GM12878 (cell line): ENCODE measurements at regions not wholly inside any gene's neighbourhood (a gene's known extent, or its start where the extent isn't known, plus 50 kb on each side); places are given as distances from the start of the nearest gene placed in this dataset.

Experiments used
- ATAC-seq: fragments of 200-7000 bp; cut with Tn5 transposase; 3 replicates; pipeline ENCODE4 v1.9.1; 2020; ENCODE audit warnings: mild to moderate bottlenecking, moderate library complexity
- BruUV-seq: library from RNA; stranded (reverse); fragments of 400-500 nt; replicated peaks from 2 replicates; lab custom pipeline; 2021; lab: Mats Ljungman, UMichigan
- CTCF ChIA-PET: fragments of 300-600 bp; sonication (Branson Sonifier 250); formaldehyde crosslinking; extraction: SDS; loops from one replicate; lab custom pipeline; 2021; ENCODE audit warnings: inconsistent platforms; lab: Yijun Ruan, JAX
- POLR2A ChIA-PET: fragments of 350-600 bp; formaldehyde crosslinking; extraction: SDS; loops from one replicate; lab custom pipeline; 2021; ENCODE audit warnings: inconsistent platforms; lab: Charles Lee
- RAD21 ChIA-PET: fragments of 300-600 bp; sonication (Branson Sonifier 250); formaldehyde crosslinking; loops from one replicate; lab custom pipeline; 2023; ENCODE audit warnings: antibody characterized with exemption; ENCODE audit not compliant: unreplicated experiment; lab: Charles Lee
- SMC1A ChIA-PET: fragments of 300-600 bp; sonication (Branson Sonifier 250); formaldehyde crosslinking; loops from one replicate; lab custom pipeline; 2023; ENCODE audit not compliant: unreplicated experiment, uncharacterized antibody; lab: Charles Lee
- DNase-seq: peaks from one replicate; pipeline ENCODE4 v3.0.0-alpha.2; 2011; ENCODE audit warnings: low read depth, low spot score
- FAIRE-seq: peaks from 3 replicates; lab custom pipeline; 2011; peaks lifted over from hg19 to GRCh38; lab: Jason Lieb, UNC
- H2AFZ ChIP-seq: 2 replicates; pipeline ENCODE4 v1.6.0; 2011; ENCODE audit warnings: low read depth, low read length, control low read depth; ENCODE audit not compliant: control insufficient read depth
- H3K27ac ChIP-seq: 2 replicates; pipeline ENCODE4 v1.5.1; 2011; ENCODE audit warnings: control low read depth; ENCODE audit not compliant: control insufficient read depth, insufficient read depth
- H3K27me3 ChIP-seq, 2 experiments: replicated peaks in 1 of 2; 2 replicates each; pipeline versions ENCODE4 v1.6.0 to v1.6.1; 2011; ENCODE audit warnings: low read length in 1 of 2; ENCODE audit not compliant: control insufficient read depth in 2 of 2, insufficient read depth in 2 of 2
- H3K36me3 ChIP-seq, 2 experiments: 2 replicates each; pipeline ENCODE4 v1.5.1; 2011; ENCODE audit warnings: low read length in 1 of 2; ENCODE audit not compliant: control insufficient read depth in 2 of 2, insufficient read depth in 2 of 2
- H3K4me1 ChIP-seq: 2 replicates; pipeline ENCODE4 v1.6.1; 2011; ENCODE audit warnings: mild to moderate bottlenecking, low read length, moderate library complexity, mixed read lengths; ENCODE audit not compliant: control insufficient read depth, insufficient read depth
- H3K4me2 ChIP-seq: 2 replicates; pipeline ENCODE4 v1.6.0; 2011; ENCODE audit warnings: control low read depth; ENCODE audit not compliant: control insufficient read depth, insufficient read depth
- H3K4me3 ChIP-seq: fragments of 200-600 bp; sonication (generic); 2 replicates; pipeline ENCODE4 v1.5.1; 2016
- H3K79me2 ChIP-seq: 2 replicates; pipeline ENCODE4 v1.6.0; 2011; ENCODE audit warnings: low read length; ENCODE audit not compliant: control insufficient read depth, insufficient read depth
- H3K9ac ChIP-seq: 2 replicates; pipeline ENCODE4 v1.8.0; 2011; ENCODE audit warnings: low read length, control low read depth, mixed read lengths; ENCODE audit not compliant: control insufficient read depth, insufficient read depth
- H3K9me3 ChIP-seq: replicated peaks from 3 replicates; pipeline ENCODE4 v1.5.1; 2011; ENCODE audit warnings: mild to moderate bottlenecking, low read length; ENCODE audit not compliant: control insufficient read depth, insufficient read depth
- H4K20me1 ChIP-seq: 2 replicates; pipeline ENCODE4 v1.6.0; 2011; ENCODE audit not compliant: control insufficient read depth, insufficient read depth
- ASH2L ChIP-seq: fragments of 300-600, 200-600 bp; sonication (generic); IDR thresholded peaks from 2 replicates; pipeline ENCODE4 v1.6.1; 2017; ENCODE audit warnings: low read depth, mild to moderate bottlenecking, borderline replicate concordance
- HCFC1 ChIP-seq: fragments of 150-350 bp; IDR thresholded peaks from 2 replicates; pipeline ENCODE4 v1.6.1; 2014; ENCODE audit warnings: low read length
- JUND ChIP-seq: IDR thresholded peaks from 2 replicates; pipeline ENCODE4 v1.6.1; 2012; ENCODE audit warnings: low read depth, mild to moderate bottlenecking, low read length, improper control_type of control experiment, moderate library complexity
- MEF2A ChIP-seq: IDR thresholded peaks from 2 replicates; pipeline ENCODE4 v1.6.1; 2011; ENCODE audit warnings: low read depth, mild to moderate bottlenecking, low read length, moderate library complexity; ENCODE audit not compliant: insufficient read depth
- NFXL1 ChIP-seq: fragments of 450-650 bp; IDR thresholded peaks from 2 replicates; pipeline ENCODE4 v1.6.1; 2017; ENCODE audit warnings: antibody characterized with exemption, mild to moderate bottlenecking, borderline replicate concordance
- NR2C1 ChIP-seq: fragments of 450-650 bp; IDR thresholded peaks from 2 replicates; pipeline ENCODE4 v1.6.1; 2017; ENCODE audit warnings: antibody characterized with exemption, mild to moderate bottlenecking, moderate library complexity
- NRF1 ChIP-seq: conservative IDR thresholded peaks from 2 replicates; pipeline ENCODE4 v1.6.1; 2011; ENCODE audit warnings: mild to moderate bottlenecking, low read depth, low read length, improper control_type of control experiment
- PBX3 ChIP-seq: IDR thresholded peaks from 2 replicates; pipeline ENCODE4 v1.6.1; 2011; ENCODE audit warnings: mild to moderate bottlenecking, low read depth, low read length, moderate library complexity; ENCODE audit not compliant: insufficient replicate concordance
- POLR2AphosphoS2 ChIP-seq: IDR thresholded peaks from 2 replicates; pipeline ENCODE4 v1.6.1; 2011; ENCODE audit warnings: low read depth, mild to moderate bottlenecking, low read length, improper control_type of control experiment, moderate library complexity
- SMC3 ChIP-seq: IDR thresholded peaks from 2 replicates; pipeline ENCODE4 v1.6.1; 2011; ENCODE audit warnings: low read length, improper control_type of control experiment, borderline replicate concordance
- SP1 ChIP-seq: IDR thresholded peaks from one replicate; pipeline ENCODE4 v1.6.1; 2011; ENCODE audit warnings: low read depth, low read length
- ZNF207 ChIP-seq: fragments of 450-650 bp; IDR thresholded peaks from 2 replicates; pipeline ENCODE4 v1.6.1; 2014; ENCODE audit warnings: antibody characterized with exemption, mild to moderate bottlenecking, borderline replicate concordance
- ZSCAN29 ChIP-seq: fragments of 450-650 bp; IDR thresholded peaks from 2 replicates; pipeline ENCODE4 v1.6.1; 2017; ENCODE audit warnings: mild to moderate bottlenecking, moderate library complexity
- WGBS: methylation state at CpG from one replicate; pipeline ENCODE4 v1.1.6; 2016; ENCODE audit warnings: low lambda C conversion rate; ENCODE audit not compliant: insufficient replicate concordance, insufficient coverage; ENCODE audit errors: missing lambda C conversion rate; 5-methylcytosine and 5-hydroxymethylcytosine counted together
- in situ Hi-C: fragments of 300-500 bp; cut with MboI; formaldehyde crosslinking; loops from 9 replicates; pipeline ENCODE4 v1.14.3; 2018; ENCODE audit warnings: mixed read lengths
- intact Hi-C: fragments of 100-400 bp; cut with micrococcal nuclease; formaldehyde crosslinking; loops from one replicate; pipeline ENCODE4 v1.14.2; 2022; ENCODE audit not compliant: unreplicated experiment
- TF ChIP-seq, protein P1 (sequence below): fragments of 450-650 bp; IDR thresholded peaks from 2 replicates; pipeline ENCODE4 v1.6.1; 2017; ENCODE audit warnings: mild to moderate bottlenecking, low read depth, inconsistent platforms; ENCODE audit not compliant: poor library complexity, severe bottlenecking

- in situ Hi-C loops (no loop called here), intact Hi-C loops (no loop called here)
- Histone ChIP-seq H3K4me1 (no peaks in the 10 kb centered on the region), H4K20me1 (no peaks in the 10 kb centered on the region), H3K4me2 (no peak overlapping the region), H3K79me2 (no peaks in the 10 kb centered on the region), H3K9ac (no peak overlapping the region), H3K4me3 (no peak overlapping the region), H3K36me3 (no peaks in the 10 kb centered on the region), H3K9me3 (no peaks in the 10 kb centered on the region), H3K27ac (no peak overlapping the region), H3K27me3 (no peaks in the 10 kb centered on the region), H2AFZ (no peak overlapping the region)
- FAIRE-seq (no peak), ATAC-seq (no peak), DNase-seq (no peak)
- WGBS, result 13% methylated on average over 4 of the region's 4 CpGs
- BruUV-seq, result no TSS peak
- SMC1A ChIA-PET, result no interaction called here
- RAD21 ChIA-PET, result no interaction called here
- POLR2A ChIA-PET, result no interaction called here
- CTCF ChIA-PET, result no interaction called here
- TF ChIP-seq POLR2AphosphoS2 (no peak), ZNF207 (no peak), NR2C1 (no peak), HCFC1 (no peak), NFXL1 (no peak), ZSCAN29 (no peak), NRF1 (no peak), JUND (no peak), ASH2L (no peak), SMC3 (no peak), MEF2A (no peak), SP1 (no peak), PBX3 (no peak)
- TF ChIP-seq, protein P1, sequence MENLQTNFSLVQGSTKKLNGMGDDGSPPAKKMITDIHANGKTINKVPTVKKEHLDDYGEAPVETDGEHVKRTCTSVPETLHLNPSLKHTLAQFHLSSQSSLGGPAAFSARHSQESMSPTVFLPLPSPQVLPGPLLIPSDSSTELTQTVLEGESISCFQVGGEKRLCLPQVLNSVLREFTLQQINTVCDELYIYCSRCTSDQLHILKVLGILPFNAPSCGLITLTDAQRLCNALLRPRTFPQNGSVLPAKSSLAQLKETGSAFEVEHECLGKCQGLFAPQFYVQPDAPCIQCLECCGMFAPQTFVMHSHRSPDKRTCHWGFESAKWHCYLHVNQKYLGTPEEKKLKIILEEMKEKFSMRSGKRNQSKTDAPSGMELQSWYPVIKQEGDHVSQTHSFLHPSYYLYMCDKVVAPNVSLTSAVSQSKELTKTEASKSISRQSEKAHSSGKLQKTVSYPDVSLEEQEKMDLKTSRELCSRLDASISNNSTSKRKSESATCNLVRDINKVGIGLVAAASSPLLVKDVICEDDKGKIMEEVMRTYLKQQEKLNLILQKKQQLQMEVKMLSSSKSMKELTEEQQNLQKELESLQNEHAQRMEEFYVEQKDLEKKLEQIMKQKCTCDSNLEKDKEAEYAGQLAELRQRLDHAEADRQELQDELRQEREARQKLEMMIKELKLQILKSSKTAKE, result no peak
Observed at GRCh38 chr3:163717377-163717776, 1360.9 kb downstream of the SI start.
